ENCODE measurements at regions not wholly inside any gene's neighbourhood (a gene's known extent, or its start where the extent isn't known, plus 50 kb on each side); places are given as distances from the start of the nearest gene placed in this dataset.

GRCh38 chr9:118418887-118419565 is 714.8 kb downstream of the TLR4 start:
- Histone ChIP-seq H3K36me3 (ENCODE audit: control insufficient read depth, insufficient read depth, low read length) (no peaks in the 10 kb centered on the region), H3K4me1 (ENCODE audit: control insufficient read depth, insufficient read depth, low read length, poor library complexity, severe bottlenecking) (no peaks in the 10 kb centered on the region), H3K27ac (ENCODE audit: insufficient read depth, low read length, poor library complexity, severe bottlenecking) (no peak overlapping the region), H3K9me3 (ENCODE audit: control insufficient read depth in 2 of 2, low read length in 2 of 2) (peaks cover 0 to 3% of the 10 kb centered on the region in 2 experiments), H3K4me3 (ENCODE audit: low read depth, low read length) (no peak overlapping the region), H3K27me3 (ENCODE audit: control insufficient read depth, insufficient read depth, low read length) (no peaks in the 10 kb centered on the region)
- no peaks in the 10 kb centered on the region for H3K4me1 Mint-ChIP-seq
- no peak overlapping the region for H3K27ac Mint-ChIP-seq
- DNase-seq = no peak
- H3K4me3 Mint-ChIP-seq = no peak overlapping the region
- peaks cover 0 to 27% (median 5%) of the 10 kb centered on the region in 7 donors for H3K9me3 Mint-ChIP-seq
- H3K36me3 Mint-ChIP-seq = no peaks in the 10 kb centered on the region
- no peak for ATAC-seq (ENCODE audit: low read depth in 2 of 2)
- H3K27me3 Mint-ChIP-seq = no peaks in the 10 kb centered on the region

- Histone ChIP-seq H3K9me3 (ENCODE audit: control insufficient read depth in 2 of 2, low read length in 2 of 2) (peaks cover 0 to 3% of the 10 kb centered on the region in 2 experiments), H3K27ac (ENCODE audit: insufficient read depth, low read length, poor library complexity, severe bottlenecking) (no peak overlapping the region), H3K27me3 (ENCODE audit: control insufficient read depth, insufficient read depth, low read length) (no peaks in the 10 kb centered on the region), H3K36me3 (ENCODE audit: control insufficient read depth, insufficient read depth, low read length) (no peaks in the 10 kb centered on the region), H3K4me1 (ENCODE audit: control insufficient read depth, insufficient read depth, low read length, poor library complexity, severe bottlenecking) (no peaks in the 10 kb centered on the region), H3K4me3 (ENCODE audit: low read depth, low read length) (no peak overlapping the region)
- Mint-ChIP-seq H3K4me3 (no peak overlapping the region), H3K27me3 (no peaks in the 10 kb centered on the region), H3K27ac (no peak overlapping the region), H3K36me3 (no peaks in the 10 kb centered on the region), H3K4me1 (no peaks in the 10 kb centered on the region), H3K9me3 (peaks cover 0 to 27% (median 5%) of the 10 kb centered on the region in 7 donors)
- no peak for ATAC-seq (ENCODE audit: low read depth in 2 of 2)
- DNase-seq = no peak
Measured at GRCh38 chr9:118419676-118420075, 715.5 kb downstream of the TLR4 start.

GRCh38 chr9:118422508-118422907 is 718.3 kb downstream of the TLR4 start:
- no peaks in the 10 kb centered on the region for H3K4me1 ChIP-seq (ENCODE audit: control insufficient read depth, insufficient read depth, low read length, poor library complexity, severe bottlenecking)
- Mint-ChIP-seq H3K27me3 (no peaks in the 10 kb centered on the region), H3K4me1 (no peaks in the 10 kb centered on the region), H3K36me3 (no peaks in the 10 kb centered on the region), H3K4me3 (no peak overlapping the region), H3K27ac (no peak overlapping the region), H3K9me3 (peaks cover 0 to 17% (median 2%) of the 10 kb centered on the region in 7 donors)
- DNase-seq (no peak), ATAC-seq (ENCODE audit: low read depth in 2 of 2) (no peak)
- H3K9me3 ChIP-seq (ENCODE audit: control insufficient read depth in 2 of 2, low read length in 2 of 2) = peaks cover 0 to 3% of the 10 kb centered on the region in 2 experiments
- H3K27ac ChIP-seq (ENCODE audit: insufficient read depth, low read length, poor library complexity, severe bottlenecking) = no peak overlapping the region
- H3K27me3 ChIP-seq (ENCODE audit: control insufficient read depth, insufficient read depth, low read length) = no peaks in the 10 kb centered on the region
- H3K4me3 ChIP-seq (ENCODE audit: low read depth, low read length) = no peak overlapping the region
- no peaks in the 10 kb centered on the region for H3K36me3 ChIP-seq (ENCODE audit: control insufficient read depth, insufficient read depth, low read length)

GRCh38 chr9:118423021-118423420 is 718.8 kb downstream of the TLR4 start:
- no peak for DNase-seq
- Mint-ChIP-seq H3K36me3 (no peaks in the 10 kb centered on the region), H3K27me3 (no peaks in the 10 kb centered on the region), H3K4me3 (no peak overlapping the region), H3K27ac (no peak overlapping the region), H3K9me3 (peaks cover 0 to 16% (median 2%) of the 10 kb centered on the region in 7 donors), H3K4me1 (no peaks in the 10 kb centered on the region)
- no peaks in the 10 kb centered on the region for H3K4me1 ChIP-seq (ENCODE audit: control insufficient read depth, insufficient read depth, low read length, poor library complexity, severe bottlenecking)
- H3K4me3 ChIP-seq (ENCODE audit: low read depth, low read length) = no peak overlapping the region
- H3K27ac ChIP-seq (ENCODE audit: insufficient read depth, low read length, poor library complexity, severe bottlenecking) = no peak overlapping the region
- peaks cover 0 to 3% of the 10 kb centered on the region in 2 experiments for H3K9me3 ChIP-seq (ENCODE audit: control insufficient read depth in 2 of 2, low read length in 2 of 2)
- no peak for ATAC-seq (ENCODE audit: low read depth in 2 of 2)
- no peaks in the 10 kb centered on the region for H3K36me3 ChIP-seq (ENCODE audit: control insufficient read depth, insufficient read depth, low read length)
- H3K27me3 ChIP-seq (ENCODE audit: control insufficient read depth, insufficient read depth, low read length) = no peaks in the 10 kb centered on the region

- H3K4me3 Mint-ChIP-seq = no peak overlapping the region
- Histone ChIP-seq H3K27ac (ENCODE audit: insufficient read depth, low read length, poor library complexity, severe bottlenecking) (no peak overlapping the region), H3K9me3 (ENCODE audit: control insufficient read depth in 2 of 2, low read length in 2 of 2) (peaks cover under 1 to 3% of the 10 kb centered on the region in 2 experiments), H3K36me3 (ENCODE audit: control insufficient read depth, insufficient read depth, low read length) (no peaks in the 10 kb centered on the region), H3K4me3 (ENCODE audit: low read depth, low read length) (no peak overlapping the region), H3K27me3 (ENCODE audit: control insufficient read depth, insufficient read depth, low read length) (no peaks in the 10 kb centered on the region), H3K4me1 (ENCODE audit: control insufficient read depth, insufficient read depth, low read length, poor library complexity, severe bottlenecking) (no peaks in the 10 kb centered on the region)
- H3K9me3 Mint-ChIP-seq = peaks cover 0 to 21% (median 1%) of the 10 kb centered on the region in 7 donors
- no peaks in the 10 kb centered on the region for H3K36me3 Mint-ChIP-seq
- DNase-seq (no peak), ATAC-seq (ENCODE audit: low read depth in 2 of 2) (no peak)
- H3K27ac Mint-ChIP-seq = no peak overlapping the region
- no peaks in the 10 kb centered on the region for H3K4me1 Mint-ChIP-seq
- H3K27me3 Mint-ChIP-seq = no peaks in the 10 kb centered on the region
Measured at GRCh38 chr9:118423721-118424120, 719.5 kb downstream of the TLR4 start.

- Mint-ChIP-seq H3K4me1 (no peaks in the 10 kb centered on the region), H3K9me3 (peaks cover 0 to 31% (median 2%) of the 10 kb centered on the region in 7 donors), H3K27ac (no peak overlapping the region), H3K4me3 (no peak overlapping the region), H3K27me3 (no peaks in the 10 kb centered on the region), H3K36me3 (no peaks in the 10 kb centered on the region)
- no peaks in the 10 kb centered on the region for H3K36me3 ChIP-seq (ENCODE audit: control insufficient read depth, insufficient read depth, low read length)
- ATAC-seq (ENCODE audit: low read depth in 2 of 2) (no peak), DNase-seq (no peak)
- H3K4me3 ChIP-seq (ENCODE audit: low read depth, low read length) = no peak overlapping the region
- H3K27ac ChIP-seq (ENCODE audit: insufficient read depth, low read length, poor library complexity, severe bottlenecking) = no peak overlapping the region
- no peaks in the 10 kb centered on the region for H3K27me3 ChIP-seq (ENCODE audit: control insufficient read depth, insufficient read depth, low read length)
- H3K9me3 ChIP-seq (ENCODE audit: control insufficient read depth in 2 of 2, low read length in 2 of 2) = peaks cover 2 to 3% of the 10 kb centered on the region in 2 experiments
- H3K4me1 ChIP-seq (ENCODE audit: control insufficient read depth, insufficient read depth, low read length, poor library complexity, severe bottlenecking) = no peaks in the 10 kb centered on the region
Measured at GRCh38 chr9:118426772-118427171, 722.6 kb downstream of the TLR4 start.

GRCh38 chr9:118438810-118439209 is 734.6 kb downstream of the TLR4 start:
- no peaks in the 10 kb centered on the region for H3K4me1 ChIP-seq (ENCODE audit: control insufficient read depth, insufficient read depth, low read length, poor library complexity, severe bottlenecking)
- no peak overlapping the region for H3K27ac ChIP-seq (ENCODE audit: insufficient read depth, low read length, poor library complexity, severe bottlenecking)
- H3K4me1 Mint-ChIP-seq = no peaks in the 10 kb centered on the region
- peaks cover 0 to 8% (median 2%) of the 10 kb centered on the region in 7 donors for H3K9me3 Mint-ChIP-seq
- no peak overlapping the region for H3K27ac Mint-ChIP-seq
- H3K9me3 ChIP-seq (ENCODE audit: control insufficient read depth in 2 of 2, low read length in 2 of 2) = peaks cover 0 to 2% of the 10 kb centered on the region in 2 experiments
- no peak overlapping the region for H3K4me3 ChIP-seq (ENCODE audit: low read depth, low read length)
- no peaks in the 10 kb centered on the region for H3K36me3 Mint-ChIP-seq
- no peak for ATAC-seq (ENCODE audit: low read depth in 2 of 2)
- no peaks in the 10 kb centered on the region for H3K36me3 ChIP-seq (ENCODE audit: control insufficient read depth, insufficient read depth, low read length)
- H3K27me3 Mint-ChIP-seq = no peaks in the 10 kb centered on the region
- DNase-seq = no peak
- H3K27me3 ChIP-seq (ENCODE audit: control insufficient read depth, insufficient read depth, low read length) = no peaks in the 10 kb centered on the region
- H3K4me3 Mint-ChIP-seq = no peak overlapping the region

GRCh38 chr9:118439441-118439840 is 735.2 kb downstream of the TLR4 start:
- Mint-ChIP-seq H3K9me3 (peaks cover 0 to 13% (median 2%) of the 10 kb centered on the region in 7 donors), H3K4me1 (no peaks in the 10 kb centered on the region), H3K36me3 (no peaks in the 10 kb centered on the region), H3K4me3 (no peak overlapping the region), H3K27me3 (no peaks in the 10 kb centered on the region), H3K27ac (no peak overlapping the region)
- Histone ChIP-seq H3K27me3 (ENCODE audit: control insufficient read depth, insufficient read depth, low read length) (no peaks in the 10 kb centered on the region), H3K36me3 (ENCODE audit: control insufficient read depth, insufficient read depth, low read length) (no peaks in the 10 kb centered on the region), H3K27ac (ENCODE audit: insufficient read depth, low read length, poor library complexity, severe bottlenecking) (no peak overlapping the region), H3K4me1 (ENCODE audit: control insufficient read depth, insufficient read depth, low read length, poor library complexity, severe bottlenecking) (no peaks in the 10 kb centered on the region), H3K9me3 (ENCODE audit: control insufficient read depth in 2 of 2, low read length in 2 of 2) (peaks cover 0 to 2% of the 10 kb centered on the region in 2 experiments), H3K4me3 (ENCODE audit: low read depth, low read length) (no peak overlapping the region)
- no peak for ATAC-seq (ENCODE audit: low read depth in 2 of 2)
- no peak for DNase-seq
